ENCODE measurements at regions not wholly inside any gene's neighbourhood (a gene's known extent, or its start where the extent isn't known, plus 50 kb on each side); places are given as distances from the start of the nearest gene placed in this dataset.

- no peak for DNase-seq (ENCODE audit: extremely low read depth, insufficient read length)
- no peaks in the 10 kb centered on the region for H3K27me3 ChIP-seq (replicated peaks; ENCODE audit: control insufficient read depth, insufficient read depth, low read length)
- H3K36me3 ChIP-seq (ENCODE audit: control insufficient read depth, insufficient read depth, low read length) = peaks cover 4% of the 10 kb centered on the region
- H3K4me3 ChIP-seq (replicated peaks; ENCODE audit: low read depth, low read length) = no peak overlapping the region
- no peak for TF ChIP-seq CTCF (IDR thresholded peaks at IDR 0.05; ENCODE audit: insufficient read depth, low read length, poor library complexity, severe bottlenecking)
Observed at GRCh38 chr13:73695325-73695724, 438.9 kb downstream of the KLF12 start.

GRCh38 chr13:73693215-73693614 is 441.0 kb downstream of the KLF12 start:
- no peak for DNase-seq (ENCODE audit: extremely low read depth, insufficient read length)
- Histone ChIP-seq H3K27me3 (replicated peaks; ENCODE audit: control insufficient read depth, insufficient read depth, low read length) (no peaks in the 10 kb centered on the region), H3K4me3 (replicated peaks; ENCODE audit: low read depth, low read length) (no peak overlapping the region), H3K36me3 (ENCODE audit: control insufficient read depth, insufficient read depth, low read length) (peaks cover 4% of the 10 kb centered on the region)
- TF ChIP-seq CTCF (IDR thresholded peaks at IDR 0.05; ENCODE audit: insufficient read depth, low read length, poor library complexity, severe bottlenecking) = no peak

- no peak for DNase-seq (ENCODE audit: extremely low read depth, insufficient read length)
- no peaks in the 10 kb centered on the region for H3K27me3 ChIP-seq (replicated peaks; ENCODE audit: control insufficient read depth, insufficient read depth, low read length)
- TF ChIP-seq CTCF (IDR thresholded peaks at IDR 0.05; ENCODE audit: insufficient read depth, low read length, poor library complexity, severe bottlenecking) = no peak
- H3K36me3 ChIP-seq (ENCODE audit: control insufficient read depth, insufficient read depth, low read length) = peaks cover 4% of the 10 kb centered on the region
- H3K4me3 ChIP-seq (replicated peaks; ENCODE audit: low read depth, low read length) = no peak overlapping the region
Observed at GRCh38 chr13:73691891-73692290, 442.3 kb downstream of the KLF12 start.

DNA sequence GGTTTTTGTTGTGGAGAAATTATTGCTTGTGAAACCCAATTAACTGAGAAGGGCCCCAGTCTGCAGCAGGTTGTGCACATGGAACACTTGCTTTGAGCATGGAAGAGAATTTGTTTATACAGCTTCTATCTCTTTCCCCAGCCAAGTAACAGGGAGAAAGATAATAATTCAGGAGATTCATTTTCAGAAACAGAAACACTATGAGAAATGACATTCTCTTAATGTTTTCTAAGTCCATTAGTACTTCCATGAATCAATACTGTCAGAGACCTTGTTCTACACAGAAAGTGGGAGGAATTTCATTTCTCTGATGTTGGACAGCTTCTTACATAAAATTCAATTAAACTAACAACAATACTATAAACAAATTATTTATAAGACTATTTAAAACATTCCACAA is 446.3 kb downstream of the KLF12 start:
- Histone ChIP-seq H3K27me3 (replicated peaks; ENCODE audit: control insufficient read depth, insufficient read depth, low read length) (no peaks in the 10 kb centered on the region), H3K4me3 (replicated peaks; ENCODE audit: low read depth, low read length) (no peak overlapping the region), H3K36me3 (ENCODE audit: control insufficient read depth, insufficient read depth, low read length) (no peaks in the 10 kb centered on the region; the same call in 1 of the 2 replicates)
- no peak for TF ChIP-seq CTCF (IDR thresholded peaks at IDR 0.05; ENCODE audit: insufficient read depth, low read length, poor library complexity, severe bottlenecking)
- DNase-seq (ENCODE audit: extremely low read depth, insufficient read length) = no peak

DNA sequence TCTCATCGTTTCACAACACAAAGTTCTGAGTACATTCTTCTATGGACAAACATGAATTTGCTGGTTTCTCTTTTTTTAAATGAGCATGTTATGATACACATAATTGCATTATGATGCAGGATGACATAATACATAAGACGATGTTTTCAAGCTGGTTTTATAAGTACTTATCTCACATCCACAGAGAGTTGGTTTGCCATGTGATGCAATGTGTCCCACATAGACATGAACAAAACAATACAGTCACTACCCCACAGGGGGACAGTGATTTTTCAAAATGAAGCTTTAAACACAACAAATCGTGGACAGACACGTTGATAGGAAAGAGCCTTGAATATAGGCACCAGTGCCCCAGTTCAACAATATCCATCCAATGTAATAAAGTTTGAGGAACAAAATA is 447.1 kb downstream of the KLF12 start:
- TF ChIP-seq CTCF (IDR thresholded peaks at IDR 0.05; ENCODE audit: insufficient read depth, low read length, poor library complexity, severe bottlenecking) = no peak

GRCh38 chr13:73684750-73685149 is 449.5 kb downstream of the KLF12 start:
- TF ChIP-seq CTCF (IDR thresholded peaks at IDR 0.05; ENCODE audit: insufficient read depth, low read length, poor library complexity, severe bottlenecking) = no peak
- DNase-seq (ENCODE audit: extremely low read depth, insufficient read length) = no peak
- H3K36me3 ChIP-seq (ENCODE audit: control insufficient read depth, insufficient read depth, low read length) = no peaks in the 10 kb centered on the region; the same call in 1 of the 2 replicates
- no peak overlapping the region for H3K4me3 ChIP-seq (replicated peaks; ENCODE audit: low read depth, low read length)
- H3K27me3 ChIP-seq (replicated peaks; ENCODE audit: control insufficient read depth, insufficient read depth, low read length) = no peaks in the 10 kb centered on the region

More for the DNA sequence above, 447.1 kb downstream of the KLF12 start:
- no peak for DNase-seq (ENCODE audit: extremely low read depth, insufficient read length)
- no peak overlapping the region for H3K4me3 ChIP-seq (replicated peaks; ENCODE audit: low read depth, low read length)
- no peaks in the 10 kb centered on the region; the same call in 1 of the 2 replicates for H3K36me3 ChIP-seq (ENCODE audit: control insufficient read depth, insufficient read depth, low read length)
- no peaks in the 10 kb centered on the region for H3K27me3 ChIP-seq (replicated peaks; ENCODE audit: control insufficient read depth, insufficient read depth, low read length)
